Fibroblast of lung (primary cell): ENCODE measurements at regions not wholly inside any gene's neighbourhood (a gene's known extent, or its start where the extent isn't known, plus 50 kb on each side); places are given as distances from the start of the nearest gene placed in this dataset.

Experiments used
- DNase-seq, 2 donors: peaks; one replicate each; pipeline versions ENCODE4 v3.0.0 to v3.0.0-alpha.2; 2010; ENCODE audit warnings: low read depth in 2 of 2
- H2AFZ ChIP-seq: 2 replicates; pipeline ENCODE4 v1.5.1; 2012; ENCODE audit warnings: low read length, control low read depth, inconsistent platforms
- H3K27ac ChIP-seq: 2 replicates; pipeline ENCODE4 v1.5.1; 2011; ENCODE audit warnings: low read length, control low read depth; ENCODE audit not compliant: insufficient read depth
- H3K27me3 ChIP-seq: 2 replicates; pipeline ENCODE4 v1.5.1; 2011; ENCODE audit warnings: mild to moderate bottlenecking, low read length; ENCODE audit not compliant: control insufficient read depth, insufficient read depth
- H3K36me3 ChIP-seq: 2 replicates; pipeline ENCODE4 v1.5.1; 2011; ENCODE audit warnings: low read length; ENCODE audit not compliant: control insufficient read depth, insufficient read depth
- H3K4me1 ChIP-seq: 2 replicates; pipeline ENCODE4 v1.5.1; 2011; ENCODE audit warnings: low read length; ENCODE audit not compliant: control insufficient read depth, insufficient read depth; ENCODE audit errors: extremely low read depth
- H3K4me2 ChIP-seq: 2 replicates; pipeline ENCODE4 v1.5.1; 2011; ENCODE audit warnings: low read length, control low read depth; ENCODE audit not compliant: insufficient read depth; ENCODE audit errors: extremely low read depth
- H3K4me3 ChIP-seq, 4 experiments: fragments of 200-600 bp in 1 of 4; sonication (generic) in 1 of 4; replicated peaks in 1 of 4; 2 replicates each; pipeline ENCODE4 v1.5.1; 2011 to 2016; ENCODE audit warnings: low read length in 4 of 4, low read depth in 3 of 4, mild to moderate bottlenecking in 3 of 4, control low read depth in 2 of 4, inconsistent platforms in 1 of 4, mixed read lengths in 1 of 4; ENCODE audit not compliant: insufficient read depth in 1 of 4; ENCODE audit errors: control extremely low read depth in 1 of 4
- H3K79me2 ChIP-seq: 2 replicates; pipeline ENCODE4 v1.5.1; 2012; ENCODE audit warnings: mild to moderate bottlenecking, low read length, inconsistent platforms; ENCODE audit not compliant: control insufficient read depth, insufficient read depth
- H3K9ac ChIP-seq: 2 replicates; pipeline ENCODE4 v1.5.1; 2011; ENCODE audit warnings: mild to moderate bottlenecking, low read length, control low read depth; ENCODE audit not compliant: insufficient read depth
- H3K9me3 ChIP-seq: 2 replicates; pipeline ENCODE4 v1.5.1; 2012; ENCODE audit warnings: low read depth, low read length; ENCODE audit not compliant: control insufficient read depth, insufficient read depth
- H4K20me1 ChIP-seq: 2 replicates; pipeline ENCODE4 v1.5.1; 2011; ENCODE audit warnings: low read length; ENCODE audit not compliant: control insufficient read depth, insufficient read depth; ENCODE audit errors: extremely low read depth
- EZH2 ChIP-seq: IDR thresholded peaks from 2 replicates; pipeline ENCODE4 v1.5.1; 2012; ENCODE audit warnings: low read length, control low read depth, mild to moderate bottlenecking; ENCODE audit errors: missing control alignments
- TF ChIP-seq, protein P1 (sequence below), 2 donors: IDR thresholded peaks in 1 of 2; conservative IDR thresholded peaks in 1 of 2; 1 replicate in 1 of 2; 2 replicates in 1 of 2; pipeline ENCODE4 v1.5.1; 2011 to 2012; ENCODE audit warnings: low read length in 2 of 2, control low read depth in 1 of 2, inconsistent platforms in 1 of 2, low read depth in 1 of 2, mild to moderate bottlenecking in 1 of 2

DNA sequence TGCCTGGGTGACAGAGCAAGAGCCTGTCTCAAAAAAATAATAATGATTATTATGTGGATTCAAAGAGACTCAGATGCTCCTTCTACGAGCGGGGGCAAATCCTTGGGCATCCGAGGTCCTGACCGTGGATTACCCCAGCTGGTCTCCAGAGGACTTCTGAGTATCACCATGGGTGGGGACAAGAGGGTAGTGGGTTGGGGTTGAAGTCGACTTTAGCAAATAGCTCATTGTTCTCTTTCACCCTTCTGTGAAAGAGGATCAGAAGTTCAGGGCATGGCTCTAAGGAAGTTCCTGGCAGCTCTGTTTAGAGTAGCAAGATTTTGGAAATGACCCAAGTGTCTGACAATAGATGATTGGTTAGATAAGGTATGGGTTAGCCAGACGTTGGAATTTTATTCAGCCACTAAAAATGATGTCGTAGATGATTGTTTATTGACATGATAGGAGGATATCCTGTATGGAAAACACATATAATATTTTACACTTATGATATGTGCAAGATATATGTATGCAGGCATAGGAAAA, 59.0 kb upstream of the SPRED2 start:
- no peak overlapping the region for H2AFZ ChIP-seq
- H3K27ac ChIP-seq: no peak overlapping the region
- H3K9ac ChIP-seq: no peak overlapping the region
- H4K20me1 ChIP-seq: no peaks in the 10 kb centered on the region
- TF ChIP-seq, protein P1, sequence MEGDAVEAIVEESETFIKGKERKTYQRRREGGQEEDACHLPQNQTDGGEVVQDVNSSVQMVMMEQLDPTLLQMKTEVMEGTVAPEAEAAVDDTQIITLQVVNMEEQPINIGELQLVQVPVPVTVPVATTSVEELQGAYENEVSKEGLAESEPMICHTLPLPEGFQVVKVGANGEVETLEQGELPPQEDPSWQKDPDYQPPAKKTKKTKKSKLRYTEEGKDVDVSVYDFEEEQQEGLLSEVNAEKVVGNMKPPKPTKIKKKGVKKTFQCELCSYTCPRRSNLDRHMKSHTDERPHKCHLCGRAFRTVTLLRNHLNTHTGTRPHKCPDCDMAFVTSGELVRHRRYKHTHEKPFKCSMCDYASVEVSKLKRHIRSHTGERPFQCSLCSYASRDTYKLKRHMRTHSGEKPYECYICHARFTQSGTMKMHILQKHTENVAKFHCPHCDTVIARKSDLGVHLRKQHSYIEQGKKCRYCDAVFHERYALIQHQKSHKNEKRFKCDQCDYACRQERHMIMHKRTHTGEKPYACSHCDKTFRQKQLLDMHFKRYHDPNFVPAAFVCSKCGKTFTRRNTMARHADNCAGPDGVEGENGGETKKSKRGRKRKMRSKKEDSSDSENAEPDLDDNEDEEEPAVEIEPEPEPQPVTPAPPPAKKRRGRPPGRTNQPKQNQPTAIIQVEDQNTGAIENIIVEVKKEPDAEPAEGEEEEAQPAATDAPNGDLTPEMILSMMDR (conservative IDR thresholded peaks at IDR 0.05 in 1 of 2, IDR thresholded peaks at IDR 0.05 in 1 of 2; ENCODE audit: low read depth in 1 of 2, low read length in 2 of 2): no peak
- H3K79me2 ChIP-seq: no peaks in the 10 kb centered on the region
- H3K36me3 ChIP-seq: no peaks in the 10 kb centered on the region
- H3K4me3 ChIP-seq: no peak overlapping the region
- H3K27me3 ChIP-seq: no peaks in the 10 kb centered on the region
- peak; percentile 23 to 36 for DNase-seq
- no peaks in the 10 kb centered on the region for H3K9me3 ChIP-seq
- H3K4me1 ChIP-seq: no peaks in the 10 kb centered on the region
- H3K4me2 ChIP-seq: no peak overlapping the region

DNA sequence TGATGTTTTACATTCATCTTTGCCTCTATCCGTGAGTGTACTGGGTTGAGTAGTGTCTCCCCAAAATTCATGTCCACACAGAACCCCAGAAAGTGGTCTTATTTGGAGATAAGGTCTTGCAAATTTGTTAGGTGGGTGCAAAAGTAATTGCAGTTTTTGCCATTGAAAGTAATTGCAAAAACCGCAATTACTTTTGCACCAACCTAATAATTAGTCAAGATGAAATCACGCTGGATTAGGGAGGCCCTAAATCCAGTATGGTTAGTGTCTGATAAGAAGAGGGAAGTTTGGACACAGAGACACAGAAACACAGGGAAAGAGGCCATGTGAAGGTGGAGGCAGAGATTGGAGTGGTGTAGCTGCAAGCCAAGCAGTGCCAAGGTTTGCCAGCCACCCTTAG, 57.8 kb upstream of the SPRED2 start:
- H3K9ac ChIP-seq: no peak overlapping the region
- H3K27me3 ChIP-seq: no peaks in the 10 kb centered on the region
- TF ChIP-seq EZH2: no peak
- TF ChIP-seq, protein P1 (conservative IDR thresholded peaks at IDR 0.05 in 1 of 2, IDR thresholded peaks at IDR 0.05 in 1 of 2; ENCODE audit: low read depth in 1 of 2, low read length in 2 of 2): no peak
- no peak for DNase-seq
- H3K4me3 ChIP-seq: no peak overlapping the region
- H3K4me1 ChIP-seq: no peaks in the 10 kb centered on the region
- H3K36me3 ChIP-seq: no peaks in the 10 kb centered on the region
- H3K4me2 ChIP-seq: no peak overlapping the region
- no peaks in the 10 kb centered on the region for H3K9me3 ChIP-seq
- no peaks in the 10 kb centered on the region for H4K20me1 ChIP-seq
- no peak overlapping the region for H2AFZ ChIP-seq
- H3K27ac ChIP-seq: no peak overlapping the region
- no peaks in the 10 kb centered on the region for H3K79me2 ChIP-seq

DNA sequence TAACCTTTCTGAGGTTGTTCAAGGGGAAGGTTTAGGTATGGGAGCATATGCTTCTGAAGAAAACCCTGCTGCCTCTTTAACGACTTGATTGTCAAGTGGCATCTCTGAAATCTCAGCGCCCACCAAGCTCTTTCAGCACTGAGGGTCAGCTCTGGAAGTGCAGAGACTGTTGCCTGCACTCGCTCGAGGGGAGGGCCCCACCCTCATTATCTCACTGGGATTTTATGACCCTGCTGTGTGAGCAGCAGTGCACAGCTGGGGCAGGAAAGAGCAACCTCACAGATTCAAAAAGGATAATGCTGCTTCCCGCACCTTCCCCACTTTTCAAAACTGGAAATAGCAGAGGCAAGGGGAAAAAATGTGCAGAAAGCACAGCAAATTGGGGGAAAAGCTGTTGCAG, 56.9 kb upstream of the SPRED2 start:
- no peak overlapping the region for H3K27ac ChIP-seq
- no peak overlapping the region for H3K9ac ChIP-seq
- no peaks in the 10 kb centered on the region for H3K36me3 ChIP-seq
- no peaks in the 10 kb centered on the region for H3K79me2 ChIP-seq
- H3K4me2 ChIP-seq: no peak overlapping the region
- no peaks in the 10 kb centered on the region for H4K20me1 ChIP-seq
- no peaks in the 10 kb centered on the region for H3K27me3 ChIP-seq
- H3K9me3 ChIP-seq: no peaks in the 10 kb centered on the region
- no peak overlapping the region for H3K4me3 ChIP-seq
- no peaks in the 10 kb centered on the region for H3K4me1 ChIP-seq
- H2AFZ ChIP-seq: no peak overlapping the region
- no peak for DNase-seq
- TF ChIP-seq, protein P1 (conservative IDR thresholded peaks at IDR 0.05 in 1 of 2, IDR thresholded peaks at IDR 0.05 in 1 of 2; ENCODE audit: low read depth in 1 of 2, low read length in 2 of 2): no peak
- no peak for TF ChIP-seq EZH2
